NCI-H2227 (cell line): ENCODE measurements at regions not wholly inside any gene's neighbourhood (a gene's known extent, or its start where the extent isn't known, plus 50 kb on each side); places are given as distances from the start of the nearest gene placed in this dataset.

ENCODE experiments used
- DNase-seq: peaks from one replicate; lab custom pipeline; 2025; ENCODE audit not compliant: unreplicated experiment; lab: John Stamatoyannopoulos, UW

DNA sequence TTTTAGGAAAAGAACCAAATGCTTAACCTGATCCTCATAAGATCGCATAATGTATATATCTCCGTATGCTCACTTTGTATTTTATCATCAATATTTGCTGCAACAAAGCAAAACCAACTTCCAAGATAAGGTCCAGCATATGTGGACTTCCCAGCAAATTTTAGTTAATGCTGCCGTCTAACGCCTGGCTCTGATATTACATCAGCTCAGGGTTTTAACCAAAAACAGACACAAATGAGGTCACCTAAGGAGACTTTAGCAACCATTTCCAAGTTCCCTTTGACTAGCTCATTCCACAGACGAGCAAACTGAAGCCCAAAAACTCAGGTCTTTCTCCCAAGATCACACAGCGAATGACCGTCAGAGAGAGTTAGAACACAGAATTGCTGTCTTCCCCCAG is 59.4 kb upstream of the UCN3 start:
- DNase-seq = no peak

DNA sequence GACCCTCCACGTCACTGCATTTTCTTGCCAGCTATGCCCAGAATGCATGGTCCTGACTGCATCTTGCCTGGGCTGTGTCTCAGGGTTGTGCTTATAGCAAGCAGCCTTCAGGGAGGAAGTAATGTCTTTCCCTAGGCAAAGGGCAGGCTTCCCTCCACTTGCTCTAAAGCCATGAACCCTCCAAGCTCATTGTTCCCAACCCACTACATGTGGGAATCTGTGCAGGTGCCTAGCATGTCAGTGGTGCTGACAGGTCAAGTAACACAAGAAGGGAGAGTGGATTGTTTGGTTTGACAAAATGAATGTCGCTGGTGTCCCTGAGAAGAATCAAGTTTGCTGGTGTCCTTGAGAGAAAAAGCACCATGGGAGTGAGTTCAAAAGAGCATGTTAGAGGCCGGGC is 53.9 kb upstream of the UCN3 start:
- DNase-seq = no peak

DNA sequence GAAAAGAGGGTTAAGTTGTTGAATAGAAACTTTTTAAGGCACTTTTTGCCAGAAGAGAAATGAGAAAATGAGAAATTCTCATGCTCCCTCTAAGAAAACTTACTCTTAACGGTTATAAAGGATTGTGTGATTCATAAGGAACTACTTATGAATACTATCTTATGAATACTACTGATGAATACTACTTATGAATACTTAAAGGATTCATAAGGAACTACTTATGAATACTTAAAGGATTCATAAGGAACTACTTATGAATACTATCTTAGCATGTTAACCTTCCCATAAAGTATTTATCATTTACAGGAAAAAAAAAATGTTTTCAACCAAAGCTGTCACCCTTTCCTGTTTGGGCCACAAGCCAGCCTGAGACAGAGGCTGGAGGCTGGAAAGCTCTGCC is 53.1 kb upstream of the UCN3 start:
- DNase-seq = no peak

- no peak for DNase-seq
Measured at GRCh38 chr10:5314840-5315239, 49.9 kb upstream of the UCN3 start.
